Colonic mucosa (tissue), 4 donors: ENCODE measurements at regions not wholly inside any gene's neighbourhood (a gene's known extent, or its start where the extent isn't known, plus 50 kb on each side); places are given as distances from the start of the nearest gene placed in this dataset.

Experiments
- DNase-seq: peaks from one replicate; pipeline ENCODE4 v3.0.0-alpha.2; 2020
- H3K27ac ChIP-seq: fragments of 200-600 bp; one replicate; pipeline ENCODE4 v1.8.0; 2021
- H3K27me3 ChIP-seq: fragments of 200-600 bp; one replicate; pipeline ENCODE4 v1.8.0; 2021
- H3K36me3 ChIP-seq: fragments of 200-600 bp; one replicate; pipeline ENCODE4 v1.8.0; 2021
- H3K4me1 ChIP-seq: fragments of 200-600 bp; one replicate; pipeline ENCODE4 v1.8.0; 2021; ENCODE audit warnings: mild to moderate bottlenecking
- H3K4me3 ChIP-seq: fragments of 200-600 bp; one replicate; pipeline ENCODE4 v1.8.0; 2021
- H3K9ac ChIP-seq, 2 donors: one replicate each; pipeline ENCODE4 v1.7.0; 2013; ENCODE audit warnings: control low read depth in 2 of 2, low read depth in 2 of 2, low read length in 2 of 2
- H3K9me3 ChIP-seq: fragments of 200-600 bp; one replicate; pipeline ENCODE4 v1.8.0; 2021
- intact Hi-C: fragments of 100-400 bp; cut with DNase I; formaldehyde crosslinking; loops from one replicate; pipeline ENCODE4 v1.14.1; 2022
- TF ChIP-seq, protein P1 (sequence below): fragments of 200-600 bp; IDR thresholded peaks from one replicate; pipeline ENCODE4 v1.8.0; 2022; ENCODE audit warnings: antibody characterized with exemption, mild to moderate bottlenecking
- donor health status: healthy.
- donor health status: DM: no; HTN: no; CAD: no.
- donor health status: DM: no; HTN: no; CAD: no.

DNA sequence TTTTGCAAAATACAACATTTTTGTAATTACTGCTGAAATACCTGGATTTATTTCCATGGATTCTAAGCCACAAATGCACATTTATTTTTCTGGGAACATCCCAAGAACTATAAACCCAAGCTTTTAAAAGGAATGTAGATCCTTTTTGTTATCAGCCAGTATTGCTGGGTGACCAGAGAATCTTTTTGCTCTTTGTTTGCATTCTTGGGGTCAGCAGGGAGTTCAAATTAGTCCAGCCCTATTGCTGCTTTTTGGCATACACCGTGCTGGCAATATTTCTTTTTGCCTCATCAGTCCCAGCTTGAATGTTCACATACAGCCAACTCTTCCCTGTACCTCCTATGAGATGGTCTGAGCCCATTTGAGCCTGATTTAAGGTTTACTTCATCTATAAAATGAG, 155.2 kb upstream of the CNR1 start:
- Histone ChIP-seq H3K4me3 (no peak overlapping the region), H3K27me3 (no peaks in the 10 kb centered on the region)
- intact Hi-C loops, result no loop called here

DNA sequence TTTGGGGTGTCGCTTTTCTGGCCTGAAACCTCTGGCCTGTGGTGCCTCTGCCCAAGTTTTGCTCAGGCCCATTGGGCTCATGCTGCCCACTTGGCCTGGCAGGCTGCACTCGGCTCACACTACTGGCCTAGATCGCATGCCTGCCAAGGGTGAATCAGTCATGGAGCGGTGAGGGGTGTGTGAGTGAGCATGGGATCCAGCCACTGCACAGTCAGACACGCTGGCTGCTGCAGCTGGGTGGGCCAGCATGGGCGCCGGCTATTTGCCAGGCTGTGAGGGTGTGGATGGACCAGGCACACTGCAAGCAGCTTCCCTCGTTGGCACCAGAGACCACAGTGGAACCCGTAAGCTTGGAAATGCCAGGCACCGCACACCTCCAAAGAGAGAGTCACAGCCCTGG, 145.4 kb upstream of the CNR1 start:
- H3K27ac ChIP-seq, result no peak overlapping the region
- intact Hi-C loops, result no loop called here
- TF ChIP-seq, protein P1, sequence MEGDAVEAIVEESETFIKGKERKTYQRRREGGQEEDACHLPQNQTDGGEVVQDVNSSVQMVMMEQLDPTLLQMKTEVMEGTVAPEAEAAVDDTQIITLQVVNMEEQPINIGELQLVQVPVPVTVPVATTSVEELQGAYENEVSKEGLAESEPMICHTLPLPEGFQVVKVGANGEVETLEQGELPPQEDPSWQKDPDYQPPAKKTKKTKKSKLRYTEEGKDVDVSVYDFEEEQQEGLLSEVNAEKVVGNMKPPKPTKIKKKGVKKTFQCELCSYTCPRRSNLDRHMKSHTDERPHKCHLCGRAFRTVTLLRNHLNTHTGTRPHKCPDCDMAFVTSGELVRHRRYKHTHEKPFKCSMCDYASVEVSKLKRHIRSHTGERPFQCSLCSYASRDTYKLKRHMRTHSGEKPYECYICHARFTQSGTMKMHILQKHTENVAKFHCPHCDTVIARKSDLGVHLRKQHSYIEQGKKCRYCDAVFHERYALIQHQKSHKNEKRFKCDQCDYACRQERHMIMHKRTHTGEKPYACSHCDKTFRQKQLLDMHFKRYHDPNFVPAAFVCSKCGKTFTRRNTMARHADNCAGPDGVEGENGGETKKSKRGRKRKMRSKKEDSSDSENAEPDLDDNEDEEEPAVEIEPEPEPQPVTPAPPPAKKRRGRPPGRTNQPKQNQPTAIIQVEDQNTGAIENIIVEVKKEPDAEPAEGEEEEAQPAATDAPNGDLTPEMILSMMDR, result no peak
- H3K27me3 ChIP-seq, result no peaks in the 10 kb centered on the region
- H3K36me3 ChIP-seq, result no peaks in the 10 kb centered on the region
- no peak for DNase-seq
- no peak overlapping the region for H3K9ac ChIP-seq
- no peak overlapping the region for H3K4me3 ChIP-seq
- H3K4me1 ChIP-seq, result no peaks in the 10 kb centered on the region
- no peaks in the 10 kb centered on the region for H3K9me3 ChIP-seq

More for the DNA sequence above, 155.2 kb upstream of the CNR1 start:
- H3K36me3 ChIP-seq, result no peaks in the 10 kb centered on the region
- TF ChIP-seq, protein P1, result no peak
- H3K9ac ChIP-seq, result no peak overlapping the region
- H3K4me1 ChIP-seq, result no peaks in the 10 kb centered on the region
- no peaks in the 10 kb centered on the region for H3K9me3 ChIP-seq
- no peak for DNase-seq
- H3K27ac ChIP-seq, result no peak overlapping the region

DNA sequence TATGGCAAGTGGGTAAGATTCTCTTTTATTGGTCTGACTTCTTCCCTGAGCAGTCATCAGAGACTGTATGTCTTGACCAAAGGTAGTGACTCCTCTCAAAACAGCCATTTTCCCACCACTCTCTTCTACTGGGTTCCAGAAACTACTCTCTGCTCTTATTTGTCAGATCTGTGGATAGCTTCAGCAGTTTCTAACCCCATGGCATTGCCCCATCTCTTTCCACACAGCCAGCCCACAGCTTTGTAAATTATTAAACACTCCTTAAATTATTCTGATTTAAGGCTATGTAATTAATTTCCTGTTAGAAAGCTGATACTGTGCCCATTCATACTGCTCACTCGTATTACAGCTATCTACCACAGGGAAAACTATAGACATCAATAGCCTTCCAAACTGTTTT, 138.4 kb upstream of the CNR1 start:
- H3K27me3 ChIP-seq, result no peaks in the 10 kb centered on the region
- TF ChIP-seq, protein P1, result no peak
- H3K4me3 ChIP-seq, result no peak overlapping the region
- no peak for DNase-seq
- H3K4me1 ChIP-seq, result no peaks in the 10 kb centered on the region
- H3K9ac ChIP-seq, result no peak overlapping the region
- H3K27ac ChIP-seq, result no peak overlapping the region
- no peaks in the 10 kb centered on the region for H3K36me3 ChIP-seq
- H3K9me3 ChIP-seq, result no peaks in the 10 kb centered on the region
- intact Hi-C loops, result no loop called here

DNA sequence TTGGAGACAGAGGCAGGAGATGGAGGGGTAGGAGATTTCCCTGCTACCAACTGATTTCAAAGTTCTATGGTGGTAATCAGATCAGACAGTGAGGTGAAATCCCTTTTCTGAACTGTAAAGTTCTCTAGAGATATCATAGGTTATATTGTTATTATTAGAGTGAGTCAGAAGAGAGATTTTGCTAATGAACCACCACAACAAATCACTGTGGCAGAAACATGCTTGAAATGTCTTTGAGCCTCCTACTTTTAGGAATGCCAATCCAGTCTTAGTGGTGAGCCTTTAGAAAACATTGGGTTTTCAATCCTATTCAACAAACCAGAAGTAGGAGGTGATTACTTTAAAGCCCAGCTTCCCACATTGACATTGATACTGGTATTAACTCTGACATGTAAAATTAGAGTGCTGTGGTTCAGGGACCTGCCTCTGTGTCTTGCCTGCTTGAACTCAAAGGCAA, 136.7 kb upstream of the CNR1 start:
- no peak overlapping the region for H3K27ac ChIP-seq
- no peaks in the 10 kb centered on the region for H3K27me3 ChIP-seq
- DNase-seq, result no peak
- no peak overlapping the region for H3K4me3 ChIP-seq
- no peaks in the 10 kb centered on the region for H3K4me1 ChIP-seq
- H3K36me3 ChIP-seq, result no peaks in the 10 kb centered on the region
- no peak overlapping the region for H3K9ac ChIP-seq
- intact Hi-C loops, result no loop called here
- H3K9me3 ChIP-seq, result no peaks in the 10 kb centered on the region
- TF ChIP-seq, protein P1, result no peak

DNA sequence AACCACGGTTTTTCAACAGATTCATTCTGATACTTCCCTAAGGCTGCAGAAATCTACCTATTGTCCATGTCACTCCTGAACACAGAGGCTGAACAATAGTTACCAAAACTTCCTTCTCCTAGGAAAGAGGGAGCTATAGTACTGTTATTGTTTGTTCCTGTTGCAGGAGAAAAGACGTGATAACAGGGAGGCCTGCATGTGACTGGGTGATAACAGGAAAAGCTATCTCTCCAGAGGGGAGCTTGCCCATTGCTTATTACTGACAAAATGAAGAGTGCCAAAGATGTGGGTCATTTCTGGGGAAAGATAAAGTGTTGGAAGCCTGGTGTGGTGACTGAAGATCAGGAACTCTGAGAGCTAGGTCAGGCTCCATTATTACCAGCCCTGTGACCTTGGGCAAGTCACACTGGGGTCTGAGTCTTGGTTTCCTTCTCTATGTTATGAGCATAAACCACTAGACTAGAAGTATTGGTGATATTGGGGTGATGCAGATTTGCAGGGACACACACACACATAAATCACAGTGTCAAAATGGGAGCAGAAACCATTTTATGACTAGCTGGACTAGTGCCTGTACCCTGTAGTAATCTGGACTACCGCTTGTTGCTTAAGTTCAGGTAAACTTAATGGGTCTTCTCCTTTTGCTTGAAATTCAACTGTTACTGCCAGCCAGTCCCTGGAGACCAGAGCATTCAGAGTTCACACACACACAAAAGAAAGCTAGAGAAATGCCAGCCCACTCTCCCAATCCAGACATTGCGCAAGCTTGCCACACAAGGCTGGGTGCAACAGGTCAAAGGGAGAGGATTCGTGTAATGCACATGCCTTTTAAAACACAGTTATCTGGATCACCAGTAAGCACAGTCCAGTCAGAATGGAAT, 136.0 kb upstream of the CNR1 start:
- Histone ChIP-seq H3K9me3 (no peaks in the 10 kb centered on the region), H3K27me3 (no peaks in the 10 kb centered on the region), H3K9ac (no peak overlapping the region), H3K36me3 (no peaks in the 10 kb centered on the region), H3K4me1 (no peaks in the 10 kb centered on the region), H3K4me3 (no peak overlapping the region), H3K27ac (no peak overlapping the region)
- intact Hi-C loops, result no loop called here
- TF ChIP-seq, protein P1, result no peak
- DNase-seq, result no peak
